ENCODE measurements at regions not wholly inside any gene's neighbourhood (a gene's known extent, or its start where the extent isn't known, plus 50 kb on each side); places are given as distances from the start of the nearest gene placed in this dataset.

- Mint-ChIP-seq H3K4me1 (ENCODE audit: low read depth in 2 of 2) (no peaks in the 10 kb centered on the region), H3K27ac (no peak overlapping the region), H3K4me3 (no peak overlapping the region), H3K9me3 (no peaks in the 10 kb centered on the region), H3K36me3 (ENCODE audit: insufficient read depth) (no peaks in the 10 kb centered on the region), H3K27me3 (peaks cover 40 to 47% of the 10 kb centered on the region in 2 donors)
- ATAC-seq (replicated peaks) (no peak), DNase-seq (no peak)
These were observed 61.9 kb downstream of the HSPA13 start for GRCh38 chr21:14321042-14321441.

GRCh38 chr21:14319805-14320204, 63.1 kb downstream of the HSPA13 start:
- DNase-seq (no peak), ATAC-seq (replicated peaks) (no peak)
- no peak overlapping the region for H3K4me3 Mint-ChIP-seq
- H3K27ac Mint-ChIP-seq: no peak overlapping the region
- H3K9me3 Mint-ChIP-seq: no peaks in the 10 kb centered on the region
- no peaks in the 10 kb centered on the region for H3K4me1 Mint-ChIP-seq (ENCODE audit: low read depth in 2 of 2)
- peaks cover 37 to 39% of the 10 kb centered on the region in 2 donors for H3K27me3 Mint-ChIP-seq
- no peaks in the 10 kb centered on the region for H3K36me3 Mint-ChIP-seq (ENCODE audit: insufficient read depth)

GRCh38 chr21:14318578-14318977, 64.4 kb downstream of the HSPA13 start:
- DNase-seq (no peak), ATAC-seq (replicated peaks) (no peak)
- Mint-ChIP-seq H3K27ac (no peak overlapping the region), H3K27me3 (peaks cover 32 to 33% of the 10 kb centered on the region in 2 donors), H3K36me3 (ENCODE audit: insufficient read depth) (no peaks in the 10 kb centered on the region), H3K9me3 (no peaks in the 10 kb centered on the region), H3K4me3 (no peak overlapping the region), H3K4me1 (ENCODE audit: low read depth in 2 of 2) (no peaks in the 10 kb centered on the region)

GRCh38 chr21:14317507-14317906, 65.4 kb downstream of the HSPA13 start:
- no peaks in the 10 kb centered on the region for H3K36me3 Mint-ChIP-seq (ENCODE audit: insufficient read depth)
- no peaks in the 10 kb centered on the region for H3K9me3 Mint-ChIP-seq
- H3K27me3 Mint-ChIP-seq: peaks cover 29 to 31% of the 10 kb centered on the region in 2 donors
- no peaks in the 10 kb centered on the region for H3K4me1 Mint-ChIP-seq (ENCODE audit: low read depth in 2 of 2)
- H3K4me3 Mint-ChIP-seq: no peak overlapping the region
- H3K27ac Mint-ChIP-seq: no peak overlapping the region
- ATAC-seq (replicated peaks) (no peak), DNase-seq (no peak)

- H3K27ac Mint-ChIP-seq: no peak overlapping the region
- H3K27me3 Mint-ChIP-seq: peaks cover 25 to 37% of the 10 kb centered on the region in 2 donors
- DNase-seq: no peak
- H3K36me3 Mint-ChIP-seq (ENCODE audit: insufficient read depth): no peaks in the 10 kb centered on the region
- peaks cover 0 to 3% of the 10 kb centered on the region in 2 donors for H3K4me1 Mint-ChIP-seq (ENCODE audit: low read depth in 2 of 2)
- ATAC-seq (replicated peaks): no peak
- H3K4me3 Mint-ChIP-seq: no peak overlapping the region
- no peaks in the 10 kb centered on the region for H3K9me3 Mint-ChIP-seq
These were observed 69.6 kb downstream of the HSPA13 start for GRCh38 chr21:14313300-14313699.

GRCh38 chr21:14312871-14313270, 70.1 kb downstream of the HSPA13 start:
- peaks cover 0 to 4% of the 10 kb centered on the region in 2 donors for H3K4me1 Mint-ChIP-seq (ENCODE audit: low read depth in 2 of 2)
- peaks cover 25 to 40% of the 10 kb centered on the region in 2 donors for H3K27me3 Mint-ChIP-seq
- no peak overlapping the region for H3K4me3 Mint-ChIP-seq
- H3K27ac Mint-ChIP-seq: no peak overlapping the region
- no peaks in the 10 kb centered on the region for H3K9me3 Mint-ChIP-seq
- DNase-seq (no peak), ATAC-seq (replicated peaks) (no peak)
- H3K36me3 Mint-ChIP-seq (ENCODE audit: insufficient read depth): no peaks in the 10 kb centered on the region

GRCh38 chr21:14308234-14308633, 74.7 kb downstream of the HSPA13 start:
- peaks cover 25 to 31% of the 10 kb centered on the region in 2 donors for H3K27me3 Mint-ChIP-seq
- no peaks in the 10 kb centered on the region for H3K9me3 Mint-ChIP-seq
- peaks cover 0 to 4% of the 10 kb centered on the region in 2 donors for H3K4me1 Mint-ChIP-seq (ENCODE audit: low read depth in 2 of 2)
- H3K4me3 Mint-ChIP-seq: no peak overlapping the region
- ATAC-seq (replicated peaks) (no peak), DNase-seq (no peak)
- H3K27ac Mint-ChIP-seq: no peak overlapping the region
- no peaks in the 10 kb centered on the region for H3K36me3 Mint-ChIP-seq (ENCODE audit: insufficient read depth)

GRCh38 chr21:14306126-14306907, 76.6 kb downstream of the HSPA13 start:
- DNase-seq: no peak
- Mint-ChIP-seq H3K27ac (no peak overlapping the region), H3K4me1 (ENCODE audit: low read depth in 2 of 2) (peaks cover 0 to 4% of the 10 kb centered on the region in 2 donors), H3K27me3 (peaks cover 20% of the 10 kb centered on the region in 2 donors), H3K9me3 (no peaks in the 10 kb centered on the region), H3K36me3 (ENCODE audit: insufficient read depth) (no peaks in the 10 kb centered on the region), H3K4me3 (no peak overlapping the region)
- ATAC-seq (replicated peaks): no peak

- no peaks in the 10 kb centered on the region for H3K9me3 Mint-ChIP-seq
- H3K4me1 Mint-ChIP-seq (ENCODE audit: low read depth in 2 of 2): peaks cover 0 to 4% of the 10 kb centered on the region in 2 donors
- peaks cover 15 to 20% of the 10 kb centered on the region in 2 donors for H3K27me3 Mint-ChIP-seq
- no peak overlapping the region for H3K27ac Mint-ChIP-seq
- H3K4me3 Mint-ChIP-seq: no peak overlapping the region
- ATAC-seq (replicated peaks): no peak
- no peaks in the 10 kb centered on the region for H3K36me3 Mint-ChIP-seq (ENCODE audit: insufficient read depth)
- no peak for DNase-seq
These were observed 79.0 kb downstream of the HSPA13 start for GRCh38 chr21:14303731-14304488.

- Mint-ChIP-seq H3K36me3 (ENCODE audit: insufficient read depth) (no peaks in the 10 kb centered on the region), H3K9me3 (no peaks in the 10 kb centered on the region), H3K4me1 (ENCODE audit: low read depth in 2 of 2) (no peaks in the 10 kb centered on the region), H3K27me3 (peaks cover 10 to 15% of the 10 kb centered on the region in 2 donors), H3K4me3 (no peak overlapping the region), H3K27ac (no peak overlapping the region)
- DNase-seq: no peak
- no peak for ATAC-seq (replicated peaks)
These were observed 82.9 kb downstream of the HSPA13 start for GRCh38 chr21:14300074-14300473.

- no peak overlapping the region for H3K4me3 Mint-ChIP-seq
- no peak overlapping the region for H3K27ac Mint-ChIP-seq
- ATAC-seq (replicated peaks) (no peak), DNase-seq (no peak)
- H3K9me3 Mint-ChIP-seq: peaks cover 0 to 1% of the 10 kb centered on the region in 2 donors
- H3K4me1 Mint-ChIP-seq (ENCODE audit: low read depth in 2 of 2): no peaks in the 10 kb centered on the region
- no peaks in the 10 kb centered on the region for H3K36me3 Mint-ChIP-seq (ENCODE audit: insufficient read depth)
- peaks cover 9 to 26% of the 10 kb centered on the region in 2 donors for H3K27me3 Mint-ChIP-seq
These were observed 74.6 kb downstream of the RBM11 start for GRCh38 chr21:14290576-14290975.

- no peak overlapping the region for H3K27ac Mint-ChIP-seq
- H3K4me1 Mint-ChIP-seq (ENCODE audit: low read depth in 2 of 2): no peaks in the 10 kb centered on the region
- no peaks in the 10 kb centered on the region for H3K9me3 Mint-ChIP-seq
- H3K36me3 Mint-ChIP-seq (ENCODE audit: insufficient read depth): no peaks in the 10 kb centered on the region
- H3K4me3 Mint-ChIP-seq: no peak overlapping the region
- DNase-seq: no peak
- peaks cover 0 to 26% of the 10 kb centered on the region in 2 donors for H3K27me3 Mint-ChIP-seq
- ATAC-seq (replicated peaks): no peak
These were observed 73.0 kb downstream of the RBM11 start for GRCh38 chr21:14288922-14289321.

GRCh38 chr21:14285147-14285761, 69.3 kb downstream of the RBM11 start:
- no peaks in the 10 kb centered on the region for H3K36me3 Mint-ChIP-seq (ENCODE audit: insufficient read depth)
- H3K27me3 Mint-ChIP-seq: peaks cover 21 to 35% of the 10 kb centered on the region in 2 donors
- H3K4me3 Mint-ChIP-seq: no peak overlapping the region
- ATAC-seq (replicated peaks) (no peak), DNase-seq (no peak)
- no peak overlapping the region for H3K27ac Mint-ChIP-seq
- H3K4me1 Mint-ChIP-seq (ENCODE audit: low read depth in 2 of 2): no peaks in the 10 kb centered on the region
- no peaks in the 10 kb centered on the region for H3K9me3 Mint-ChIP-seq

Measured in effector memory CD8-positive, alpha-beta T cell (primary cell).